ENCODE measurements at regions not wholly inside any gene's neighbourhood (a gene's known extent, or its start where the extent isn't known, plus 50 kb on each side); places are given as distances from the start of the nearest gene placed in this dataset.

DNA sequence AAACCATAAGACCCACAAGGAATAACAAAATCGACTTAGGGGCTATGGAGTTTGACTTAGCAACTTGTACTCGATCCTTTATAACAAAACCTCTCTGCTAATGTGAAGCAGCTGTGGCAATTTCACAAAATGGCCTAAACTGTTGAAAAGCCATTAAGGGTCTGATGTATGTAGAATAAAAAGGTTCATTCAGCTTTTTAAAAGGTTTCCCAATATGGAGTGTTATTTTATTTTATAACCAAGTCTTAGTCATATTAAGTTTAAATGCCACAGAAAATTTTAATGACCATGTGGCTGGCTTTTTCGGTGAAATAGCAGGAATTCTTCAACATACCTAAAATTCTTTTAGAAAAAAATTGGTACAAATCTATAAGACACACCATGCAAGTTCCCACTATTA is 291.8 kb upstream of the HAND2 start:
- Histone ChIP-seq H3K9me3 (ENCODE audit: control insufficient read depth, insufficient read depth, low read length) (no peaks in the 10 kb centered on the region), H3K4me3 (ENCODE audit: low read depth, low read length) (no peak overlapping the region), H3K27me3 (ENCODE audit: control insufficient read depth, insufficient read depth, low read length) (no peaks in the 10 kb centered on the region), H3K27ac (ENCODE audit: low read depth, low read length) (no peak overlapping the region)
- POLR2A ChIA-PET = no interaction called here
- CTCF ChIA-PET = no interaction called here
- no peak for DNase-seq (ENCODE audit: low read depth, low spot score)
- TF ChIP-seq, protein P1, sequence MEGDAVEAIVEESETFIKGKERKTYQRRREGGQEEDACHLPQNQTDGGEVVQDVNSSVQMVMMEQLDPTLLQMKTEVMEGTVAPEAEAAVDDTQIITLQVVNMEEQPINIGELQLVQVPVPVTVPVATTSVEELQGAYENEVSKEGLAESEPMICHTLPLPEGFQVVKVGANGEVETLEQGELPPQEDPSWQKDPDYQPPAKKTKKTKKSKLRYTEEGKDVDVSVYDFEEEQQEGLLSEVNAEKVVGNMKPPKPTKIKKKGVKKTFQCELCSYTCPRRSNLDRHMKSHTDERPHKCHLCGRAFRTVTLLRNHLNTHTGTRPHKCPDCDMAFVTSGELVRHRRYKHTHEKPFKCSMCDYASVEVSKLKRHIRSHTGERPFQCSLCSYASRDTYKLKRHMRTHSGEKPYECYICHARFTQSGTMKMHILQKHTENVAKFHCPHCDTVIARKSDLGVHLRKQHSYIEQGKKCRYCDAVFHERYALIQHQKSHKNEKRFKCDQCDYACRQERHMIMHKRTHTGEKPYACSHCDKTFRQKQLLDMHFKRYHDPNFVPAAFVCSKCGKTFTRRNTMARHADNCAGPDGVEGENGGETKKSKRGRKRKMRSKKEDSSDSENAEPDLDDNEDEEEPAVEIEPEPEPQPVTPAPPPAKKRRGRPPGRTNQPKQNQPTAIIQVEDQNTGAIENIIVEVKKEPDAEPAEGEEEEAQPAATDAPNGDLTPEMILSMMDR (IDR thresholded peaks at IDR 0.05; ENCODE audit: low read depth, low read length) = no peak

DNA sequence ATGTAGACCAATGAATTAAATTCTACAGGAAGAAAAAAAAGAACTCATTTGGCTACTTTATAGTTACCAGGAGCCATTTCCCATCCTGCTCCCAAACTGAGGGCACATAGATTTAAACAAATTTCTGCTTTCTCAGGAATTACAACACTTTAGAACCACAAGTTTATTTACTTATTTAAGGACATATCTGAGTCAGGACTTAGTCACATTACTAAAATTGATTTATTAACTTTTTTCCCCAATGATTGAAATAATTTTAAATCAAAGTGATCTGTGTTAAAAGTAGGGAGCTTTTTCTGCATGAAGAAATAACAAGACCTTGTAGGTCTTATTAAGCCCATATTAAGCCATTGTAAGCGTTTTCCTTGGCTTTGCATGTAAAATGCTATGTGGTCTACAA is 291.0 kb upstream of the HAND2 start:
- no peak overlapping the region for H3K4me3 ChIP-seq (ENCODE audit: low read depth, low read length)
- DNase-seq (ENCODE audit: low read depth, low spot score) = no peak
- ChIA-PET POLR2A (no interaction called here), CTCF (no interaction called here)
- no peaks in the 10 kb centered on the region for H3K9me3 ChIP-seq (ENCODE audit: control insufficient read depth, insufficient read depth, low read length)
- no peaks in the 10 kb centered on the region for H3K27me3 ChIP-seq (ENCODE audit: control insufficient read depth, insufficient read depth, low read length)
- TF ChIP-seq, protein P1 (IDR thresholded peaks at IDR 0.05; ENCODE audit: low read depth, low read length) = no peak
- no peak overlapping the region for H3K27ac ChIP-seq (ENCODE audit: low read depth, low read length)

DNA sequence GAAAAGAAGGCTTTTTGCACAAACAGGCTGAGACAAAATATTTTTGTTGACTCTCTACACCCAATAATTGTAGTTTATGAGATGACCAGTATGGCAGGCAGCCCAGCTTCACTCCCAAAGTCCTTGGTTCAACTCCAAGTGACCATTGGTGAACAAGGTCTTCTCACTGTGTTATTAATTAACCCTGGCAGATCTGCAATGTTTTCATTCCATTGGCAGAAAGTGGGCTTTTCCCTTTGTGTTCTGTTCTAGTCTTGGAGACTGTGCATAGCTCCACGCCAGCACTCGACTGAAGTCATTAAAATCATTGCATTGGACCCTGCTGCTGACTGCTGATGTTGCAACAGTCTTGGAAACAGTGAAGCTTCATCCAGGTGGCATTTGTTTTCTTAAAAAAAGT is 277.3 kb upstream of the HAND2 start:
- no peak for DNase-seq (ENCODE audit: low read depth, low spot score)
- CTCF ChIA-PET = interaction anchor here (0.7 to 1.1 kb wide), 2 partner anchors 21 to 576 kb away, joined by 3 to 6 read pairs; no protein-coding TSS in a partner anchor
- no peaks in the 10 kb centered on the region for H3K27me3 ChIP-seq (ENCODE audit: control insufficient read depth, insufficient read depth, low read length)
- no peaks in the 10 kb centered on the region for H3K9me3 ChIP-seq (ENCODE audit: control insufficient read depth, insufficient read depth, low read length)
- no peak overlapping the region for H3K27ac ChIP-seq (ENCODE audit: low read depth, low read length)
- no peak overlapping the region for H3K4me3 ChIP-seq (ENCODE audit: low read depth, low read length)
- TF ChIP-seq, protein P1 (IDR thresholded peaks at IDR 0.05; ENCODE audit: low read depth, low read length) = no peak
- POLR2A ChIA-PET = no interaction called here

DNA sequence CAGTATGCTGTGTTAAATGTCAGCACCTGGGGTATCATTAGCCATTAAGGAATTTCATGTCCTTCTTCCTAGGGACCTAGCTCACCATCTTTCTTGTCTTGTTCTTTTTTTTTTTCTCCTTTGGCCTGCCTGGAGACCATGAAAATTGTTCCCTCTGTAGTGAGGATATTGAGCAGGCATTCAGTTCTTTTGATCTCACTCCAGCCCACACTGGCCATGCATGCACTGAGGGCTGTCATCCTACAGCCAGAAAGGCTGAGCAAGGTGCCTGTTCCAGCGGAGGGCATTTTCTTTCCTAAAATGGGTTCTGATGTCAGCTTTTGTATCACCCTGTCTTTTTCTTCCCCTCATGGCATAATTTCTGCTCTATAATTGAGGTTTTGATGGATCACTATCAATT is 275.9 kb upstream of the HAND2 start:
- ChIA-PET CTCF (no interaction called here), POLR2A (no interaction called here)
- no peak for DNase-seq (ENCODE audit: low read depth, low spot score)

DNA sequence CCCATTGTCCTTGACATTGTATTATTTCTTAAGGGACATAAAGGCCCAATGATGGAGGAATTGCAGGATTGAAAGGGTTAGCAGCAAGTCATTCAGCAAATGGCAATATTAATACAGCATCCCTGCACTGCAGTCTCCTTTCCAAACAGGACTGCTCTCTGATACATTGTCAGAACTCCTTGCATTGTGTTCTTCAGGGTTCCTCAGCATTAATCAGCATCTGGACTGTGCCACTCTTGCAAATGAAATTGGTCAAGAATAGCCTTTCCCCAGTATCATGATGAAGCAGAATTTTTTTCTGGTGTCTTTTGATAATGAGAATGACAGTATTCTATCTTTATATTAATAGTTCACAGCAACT is 272.6 kb upstream of the HAND2 start:
- Histone ChIP-seq H3K27ac (ENCODE audit: low read depth, low read length) (no peak overlapping the region), H3K4me3 (ENCODE audit: low read depth, low read length) (no peak overlapping the region), H3K27me3 (ENCODE audit: control insufficient read depth, insufficient read depth, low read length) (no peaks in the 10 kb centered on the region), H3K9me3 (ENCODE audit: control insufficient read depth, insufficient read depth, low read length) (no peaks in the 10 kb centered on the region)
- DNase-seq (ENCODE audit: low read depth, low spot score) = no peak
- TF ChIP-seq, protein P1 (IDR thresholded peaks at IDR 0.05; ENCODE audit: low read depth, low read length) = no peak
- ChIA-PET POLR2A (no interaction called here), CTCF (no interaction called here)

More for the DNA sequence above, 275.9 kb upstream of the HAND2 start:
- no peaks in the 10 kb centered on the region for H3K27me3 ChIP-seq (ENCODE audit: control insufficient read depth, insufficient read depth, low read length)
- TF ChIP-seq, protein P1 (IDR thresholded peaks at IDR 0.05; ENCODE audit: low read depth, low read length) = no peak
- H3K27ac ChIP-seq (ENCODE audit: low read depth, low read length) = no peak overlapping the region
- H3K9me3 ChIP-seq (ENCODE audit: control insufficient read depth, insufficient read depth, low read length) = no peaks in the 10 kb centered on the region
- H3K4me3 ChIP-seq (ENCODE audit: low read depth, low read length) = no peak overlapping the region

Measured in AG04450 (cell line).